NCI-H1092 treated with DMSO at 0.1 percent for 48 hours (cell line): ENCODE measurements at regions not wholly inside any gene's neighbourhood (a gene's known extent, or its start where the extent isn't known, plus 50 kb on each side); places are given as distances from the start of the nearest gene placed in this dataset.

Source experiments
- DNase-seq: peaks from one replicate; lab custom pipeline; 2025; lab: John Stamatoyannopoulos, UW

- no peak for DNase-seq
Measured at GRCh38 chr18:1564793-1565192, 660.1 kb downstream of the ADCYAP1 start.

GRCh38 chr18:1571206-1571605, 666.5 kb downstream of the ADCYAP1 start:
- no peak for DNase-seq

- no peak for DNase-seq
Measured at GRCh38 chr18:1573732-1574131, 669.1 kb downstream of the ADCYAP1 start.

- no peak for DNase-seq
Measured at GRCh38 chr18:1575084-1575483, 670.4 kb downstream of the ADCYAP1 start.

- no peak for DNase-seq
Measured at GRCh38 chr18:1578505-1578904, 673.8 kb downstream of the ADCYAP1 start.

GRCh38 chr18:1581581-1581980, 676.9 kb downstream of the ADCYAP1 start:
- DNase-seq = no peak

GRCh38 chr18:1585881-1586488, 681.3 kb downstream of the ADCYAP1 start:
- DNase-seq = peak; percentile 44

GRCh38 chr18:1593091-1593490, 688.4 kb downstream of the ADCYAP1 start:
- no peak for DNase-seq

- DNase-seq = no peak
Measured at GRCh38 chr18:1595195-1595594, 690.5 kb downstream of the ADCYAP1 start.

GRCh38 chr18:1599196-1599595, 694.5 kb downstream of the ADCYAP1 start:
- no peak for DNase-seq

- DNase-seq = no peak
Measured at GRCh38 chr18:1604751-1605150, 700.1 kb downstream of the ADCYAP1 start.

GRCh38 chr18:1618364-1618763, 713.7 kb downstream of the ADCYAP1 start:
- DNase-seq = no peak

- no peak for DNase-seq
Measured at GRCh38 chr18:1619507-1619906, 714.8 kb downstream of the ADCYAP1 start.

- DNase-seq = no peak
Measured at GRCh38 chr18:1624612-1625011, 719.9 kb downstream of the ADCYAP1 start.

GRCh38 chr18:1627494-1627893, 722.8 kb downstream of the ADCYAP1 start:
- no peak for DNase-seq

- DNase-seq = no peak
Measured at GRCh38 chr18:1648712-1649111, 744.0 kb downstream of the ADCYAP1 start.

- DNase-seq = no peak
Measured at GRCh38 chr18:1652018-1652417, 747.3 kb downstream of the ADCYAP1 start.

- DNase-seq = no peak
Measured at GRCh38 chr18:1653873-1654272, 749.2 kb downstream of the ADCYAP1 start.

GRCh38 chr18:1657876-1658275, 753.2 kb downstream of the ADCYAP1 start:
- no peak for DNase-seq

- peak; percentile 60 for DNase-seq
Measured at GRCh38 chr18:1658908-1659566, 754.4 kb downstream of the ADCYAP1 start.

- no peak for DNase-seq
Measured at GRCh38 chr18:1663879-1664705, 759.4 kb downstream of the ADCYAP1 start.

- DNase-seq = no peak
Measured at GRCh38 chr18:1665079-1665478, 760.4 kb downstream of the ADCYAP1 start.

GRCh38 chr18:1668279-1668678, 763.6 kb downstream of the ADCYAP1 start:
- DNase-seq = no peak
